ENCODE measurements at regions not wholly inside any gene's neighbourhood (a gene's known extent, or its start where the extent isn't known, plus 50 kb on each side); places are given as distances from the start of the nearest gene placed in this dataset.
"Not testable (repeated sequence)": the region's sequence is repeated elsewhere in the genome, so short reads cannot be mapped to it uniquely, and the experiment has no call there.

DNA sequence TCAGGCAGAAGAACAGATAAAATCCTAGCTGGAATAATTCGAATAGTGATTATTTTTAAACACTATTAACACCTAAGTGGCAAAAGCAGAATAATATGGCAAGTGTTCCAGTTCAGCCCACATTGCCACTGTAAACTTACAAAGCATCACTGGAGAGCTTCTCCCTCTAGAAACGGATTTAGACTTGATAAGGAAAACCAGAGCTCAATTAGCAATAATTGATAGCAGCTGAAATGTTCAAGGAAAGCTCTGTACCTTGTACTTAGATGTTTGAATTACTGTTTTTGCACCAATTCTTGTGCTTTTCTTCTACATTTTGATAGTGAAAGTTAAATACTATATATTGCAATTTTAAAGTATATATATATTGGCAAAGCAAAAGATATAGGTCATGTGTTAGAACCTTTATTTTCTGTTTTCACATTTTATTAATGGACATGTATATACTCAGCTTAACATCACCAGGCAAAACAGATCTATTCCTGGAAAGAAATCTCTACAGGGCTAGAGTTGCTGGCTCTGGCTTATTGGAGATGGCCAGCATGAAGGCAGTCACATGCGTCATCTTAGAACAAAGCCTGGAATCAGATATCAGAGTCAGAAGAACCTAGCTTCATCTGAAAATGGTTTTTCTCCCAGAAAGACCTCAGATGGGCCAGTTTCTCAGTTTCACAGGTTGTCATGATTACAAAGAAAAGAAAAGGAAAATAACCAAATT, 149.1 kb upstream of the CTAGE1 start:
- DNase-seq (ENCODE audit: low read depth in 2 of 2) = no peak

DNA sequence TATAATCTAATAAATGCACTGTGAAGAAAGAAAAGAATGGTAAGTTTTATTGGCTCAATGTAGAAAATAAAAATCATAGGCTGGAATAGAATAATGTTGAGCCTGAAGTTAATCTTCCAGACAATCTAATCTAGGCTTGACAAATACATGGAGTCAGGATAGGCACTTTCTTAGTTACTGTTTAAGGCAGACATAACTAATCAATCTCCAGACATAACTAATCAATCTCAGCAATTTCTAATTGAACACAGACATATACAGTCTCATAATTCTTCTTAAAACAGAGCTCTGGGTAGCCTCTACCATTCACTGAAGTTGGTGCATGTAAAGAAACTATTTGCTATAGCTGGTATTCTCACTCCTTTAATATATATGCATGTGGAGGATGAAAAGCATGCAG, 150.1 kb upstream of the CTAGE1 start:
- DNase-seq (ENCODE audit: low read depth in 2 of 2) = no peak

DNA sequence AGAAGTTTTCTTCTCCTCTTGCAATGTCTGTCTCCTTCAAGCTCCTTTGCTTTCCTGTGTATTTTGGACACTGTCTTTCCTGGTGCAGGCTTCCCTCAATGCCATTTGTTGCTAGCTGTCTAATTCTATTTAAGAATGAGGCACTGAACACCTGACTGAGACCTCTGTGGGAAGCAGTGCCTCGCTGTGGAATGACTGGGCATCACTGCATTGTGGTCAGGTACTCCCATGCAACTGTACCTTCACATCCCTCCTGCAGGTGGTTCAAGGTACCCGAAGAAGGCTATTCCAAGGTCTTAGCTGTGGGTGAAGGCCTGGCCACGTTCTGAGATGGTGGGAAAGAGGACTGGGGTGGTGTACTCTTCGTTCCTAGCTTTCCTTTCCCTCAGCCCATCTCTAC, 152.8 kb upstream of the CTAGE1 start:
- no peak for DNase-seq (ENCODE audit: low read depth in 2 of 2)

DNA sequence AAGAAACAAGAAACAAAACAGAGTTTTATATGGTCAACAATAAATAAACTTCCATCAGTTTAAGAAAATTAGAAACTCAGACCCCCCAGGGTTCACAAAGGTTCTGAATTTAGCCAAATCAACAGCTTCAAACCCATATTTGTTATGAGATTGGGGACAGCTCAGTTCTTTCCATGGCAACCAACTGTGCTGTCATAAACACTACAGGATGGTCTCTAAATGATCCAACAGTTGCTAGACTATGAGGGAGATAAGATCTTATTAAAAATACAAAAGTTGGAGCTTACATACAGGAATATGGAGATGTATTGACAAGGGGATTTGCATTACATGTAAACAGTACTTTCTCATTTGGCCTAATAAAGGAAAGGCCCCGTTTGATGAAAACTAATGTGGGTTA, 154.6 kb upstream of the CTAGE1 start:
- DNase-seq (ENCODE audit: low read depth in 2 of 2) = no peak

DNA sequence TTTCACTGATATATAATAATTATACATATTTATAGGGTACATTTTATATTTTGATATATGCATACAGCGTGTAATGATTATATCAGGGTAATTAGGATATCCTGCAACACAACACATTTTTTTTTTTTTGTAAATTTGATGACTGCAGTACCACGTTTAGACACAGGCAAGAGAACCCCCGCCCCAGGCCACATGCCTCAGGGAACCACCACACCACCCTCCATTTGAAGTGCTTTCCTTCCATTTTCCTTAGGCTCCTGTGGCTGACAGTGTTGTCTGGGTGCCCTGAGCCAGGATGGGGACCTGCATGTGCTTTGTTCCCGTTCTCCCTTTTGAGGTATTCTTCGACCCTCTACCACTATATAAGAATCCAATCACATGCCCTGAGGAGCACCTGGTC, 161.6 kb upstream of the CTAGE1 start:
- no peak for DNase-seq (ENCODE audit: low read depth in 2 of 2)

DNA sequence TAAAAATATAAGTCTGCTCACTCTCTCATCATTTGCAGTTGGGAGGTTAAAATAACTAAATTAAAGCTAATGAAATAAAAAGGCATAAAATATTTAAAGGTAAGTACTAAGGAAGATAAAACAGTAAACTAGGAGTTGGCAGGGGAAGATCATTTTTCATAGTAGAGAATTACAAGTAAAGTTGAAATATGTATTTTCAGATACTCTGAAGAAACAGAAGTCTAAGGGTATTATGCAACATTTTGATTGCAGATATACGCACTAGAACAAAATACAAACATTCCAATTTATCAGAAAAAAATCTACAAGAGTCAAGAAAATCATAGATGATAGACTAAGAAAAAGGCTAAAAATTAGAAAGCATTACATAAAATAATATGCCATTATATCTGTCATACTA, 167.6 kb upstream of the CTAGE1 start:
- DNase-seq (ENCODE audit: low read depth in 2 of 2) = no peak

DNA sequence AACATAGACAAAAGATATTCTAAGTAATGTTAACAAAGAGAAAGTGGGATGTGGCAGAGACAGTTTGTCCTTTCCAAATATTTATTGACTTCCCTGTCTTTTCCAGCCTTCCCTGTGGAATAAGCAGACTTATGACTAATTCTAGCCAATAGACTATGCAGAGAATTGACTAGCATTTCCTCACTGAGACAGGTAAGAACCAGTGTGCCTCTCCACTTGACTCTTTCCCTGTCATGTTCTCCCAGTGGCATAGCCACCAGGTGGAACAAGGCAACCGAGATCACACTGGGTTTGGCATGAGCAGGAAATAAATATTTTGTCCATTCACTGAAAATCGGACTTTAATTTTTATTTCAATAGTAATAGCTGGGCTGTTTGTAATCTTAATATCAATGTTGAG, 168.1 kb upstream of the CTAGE1 start:
- no peak for DNase-seq (ENCODE audit: low read depth in 2 of 2)

DNA sequence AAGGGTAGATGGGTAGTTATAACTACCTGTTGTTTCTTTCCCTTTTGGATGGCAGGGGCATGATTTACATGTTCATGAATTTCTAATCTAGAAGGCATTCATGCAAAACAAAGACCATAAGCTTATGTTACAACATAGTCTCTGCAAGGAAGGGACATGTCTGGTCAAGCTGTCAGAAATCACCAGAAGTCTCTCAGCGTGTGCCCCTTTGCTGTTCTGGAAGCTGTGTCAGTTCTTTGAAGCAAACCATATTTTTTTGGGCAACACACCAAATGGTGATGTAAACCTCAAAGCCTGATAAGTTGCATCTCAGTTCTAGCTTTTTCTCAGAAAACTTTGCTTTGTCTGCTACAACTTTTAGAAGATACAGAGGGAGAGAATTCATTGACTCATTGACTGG, 173.5 kb upstream of the CTAGE1 start:
- DNase-seq (ENCODE audit: low read depth in 2 of 2) = no peak

DNA sequence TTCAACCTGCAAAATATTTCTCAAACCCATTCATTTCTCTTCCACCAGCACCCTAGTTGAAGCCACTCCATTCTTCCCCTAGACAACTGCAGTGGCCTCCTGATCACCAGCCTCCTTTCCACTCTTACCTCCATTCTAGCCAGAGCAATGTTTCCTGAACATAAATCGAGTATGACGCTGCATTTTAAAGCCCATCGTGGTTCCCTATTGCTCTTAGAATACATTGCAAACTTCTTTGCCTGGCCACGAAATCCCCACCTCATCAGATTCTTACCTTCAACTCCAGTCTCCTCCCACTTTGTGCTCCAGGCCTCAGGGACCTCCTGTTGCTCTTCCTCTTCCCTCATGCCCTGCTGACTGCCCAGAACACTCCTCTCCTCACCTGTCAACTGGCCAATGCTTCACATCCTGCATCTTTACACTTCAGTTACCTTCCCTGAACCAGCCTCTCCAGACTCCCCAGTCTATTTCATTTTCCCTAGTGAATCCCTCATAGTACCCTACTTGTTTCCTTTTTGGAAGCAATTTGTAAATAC, 176.5 kb upstream of the CTAGE1 start:
- no peak for DNase-seq (ENCODE audit: low read depth in 2 of 2)

DNA sequence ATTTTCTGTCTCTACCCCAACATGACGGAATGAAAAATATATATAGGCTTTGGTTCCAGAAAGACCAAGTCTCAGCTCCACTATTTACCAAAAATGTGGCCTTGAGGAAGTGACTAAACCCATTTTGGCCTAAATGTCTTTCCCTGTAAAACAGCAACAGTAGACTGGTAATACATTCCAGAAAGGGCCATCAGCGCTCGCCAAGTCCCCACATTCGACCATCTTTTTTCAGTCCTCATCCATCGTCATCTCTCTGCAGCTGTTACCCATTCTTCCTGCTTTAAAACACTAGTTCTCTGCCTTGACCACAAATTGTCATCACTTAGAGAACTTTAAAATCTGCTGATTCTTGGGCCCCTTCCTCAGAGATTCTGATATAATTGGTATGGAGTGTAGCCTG, 183.8 kb upstream of the CTAGE1 start:
- DNase-seq (ENCODE audit: low read depth in 2 of 2) = no peak

DNA sequence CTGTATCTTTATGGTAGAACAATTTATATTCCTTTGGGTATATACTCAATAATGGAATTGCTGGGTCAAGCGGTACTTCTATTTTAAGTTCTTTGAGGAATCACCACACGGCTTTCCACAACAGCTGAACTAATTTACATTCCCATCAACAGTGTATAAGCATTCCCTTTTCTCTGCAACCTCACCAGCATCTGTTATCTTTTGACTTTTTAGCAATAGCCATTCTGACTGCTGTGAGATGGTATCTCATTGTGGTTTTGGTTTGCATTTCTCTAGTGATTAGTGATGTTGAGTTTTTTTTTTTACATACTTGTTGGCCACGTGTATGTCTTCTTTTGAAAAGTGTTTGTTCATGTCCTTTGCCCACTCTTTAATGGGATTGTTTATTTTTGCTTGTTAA, 184.7 kb upstream of the CTAGE1 start:
- not testable (repeated sequence) for DNase-seq (ENCODE audit: low read depth in 2 of 2)

DNA sequence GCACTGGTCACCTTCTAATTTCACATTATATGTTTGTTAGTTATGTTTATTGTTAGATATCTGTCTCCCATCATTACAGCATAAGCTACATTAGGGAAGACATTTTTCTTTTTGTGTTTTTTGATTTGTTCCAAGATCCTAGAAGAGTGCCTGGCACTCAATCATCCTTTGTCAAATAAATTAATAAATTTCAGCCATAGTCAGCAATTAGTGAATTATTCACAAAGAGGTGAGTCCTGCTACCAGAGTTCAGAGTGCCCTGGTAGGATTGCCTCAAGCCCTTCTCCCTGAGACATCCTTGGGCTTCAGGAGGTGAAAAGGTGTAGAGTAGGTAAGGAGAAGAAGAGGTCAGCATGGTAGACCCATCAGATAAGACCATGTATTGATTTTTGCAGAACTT, 186.2 kb upstream of the CTAGE1 start:
- no peak for DNase-seq (ENCODE audit: low read depth in 2 of 2)

DNA sequence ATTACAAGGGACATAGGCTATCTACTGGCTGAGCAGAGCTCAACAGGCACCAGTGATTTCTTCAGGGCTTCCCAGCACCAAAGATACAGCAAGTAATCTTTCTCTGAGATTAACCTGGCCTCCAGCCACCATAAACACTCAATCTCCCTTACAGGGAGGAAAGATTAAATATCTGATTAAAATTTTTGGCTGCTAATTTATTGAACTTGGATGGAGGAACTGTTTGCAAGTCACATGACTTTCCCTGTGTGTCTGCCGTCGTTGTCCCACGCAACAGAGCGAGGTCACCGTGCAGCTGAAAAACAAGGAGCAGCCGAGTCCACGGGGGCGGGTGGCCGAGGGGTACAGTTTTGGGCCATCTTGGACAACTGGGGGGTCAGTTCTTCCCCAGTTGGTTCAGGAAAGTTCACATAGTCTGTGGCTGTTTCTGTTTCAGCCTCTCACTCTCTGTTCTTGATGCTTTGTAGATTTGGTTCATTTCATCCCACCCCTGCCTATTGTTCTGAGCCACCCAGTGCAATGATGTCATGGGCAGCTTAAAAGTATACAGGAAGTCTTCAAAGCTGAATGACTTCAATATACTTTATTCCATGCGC, 186.8 kb upstream of the CTAGE1 start:
- DNase-seq (ENCODE audit: low read depth in 2 of 2) = no peak

DNA sequence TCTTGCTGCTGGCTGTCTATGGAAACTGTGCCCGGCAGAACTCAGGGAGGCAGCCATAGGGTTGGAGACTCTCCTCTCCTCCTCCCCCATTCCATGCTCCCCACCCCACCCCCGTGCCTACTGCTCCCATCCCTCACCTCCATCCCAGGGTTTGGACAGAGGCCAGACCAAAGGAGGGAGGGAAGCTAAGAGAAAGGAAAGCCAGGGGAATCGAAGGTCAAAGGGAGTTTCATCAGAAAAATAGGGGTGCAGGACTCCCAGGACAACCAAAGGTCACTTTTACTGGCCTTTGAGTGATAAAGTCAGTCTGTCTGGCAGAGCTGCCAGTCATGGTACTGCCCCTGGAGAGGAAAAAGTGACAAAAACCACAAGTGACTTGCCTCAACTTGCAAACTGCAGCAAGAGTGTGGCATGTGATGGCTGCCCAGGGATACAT, 187.3 kb upstream of the CTAGE1 start:
- DNase-seq (ENCODE audit: low read depth in 2 of 2) = no peak

DNA sequence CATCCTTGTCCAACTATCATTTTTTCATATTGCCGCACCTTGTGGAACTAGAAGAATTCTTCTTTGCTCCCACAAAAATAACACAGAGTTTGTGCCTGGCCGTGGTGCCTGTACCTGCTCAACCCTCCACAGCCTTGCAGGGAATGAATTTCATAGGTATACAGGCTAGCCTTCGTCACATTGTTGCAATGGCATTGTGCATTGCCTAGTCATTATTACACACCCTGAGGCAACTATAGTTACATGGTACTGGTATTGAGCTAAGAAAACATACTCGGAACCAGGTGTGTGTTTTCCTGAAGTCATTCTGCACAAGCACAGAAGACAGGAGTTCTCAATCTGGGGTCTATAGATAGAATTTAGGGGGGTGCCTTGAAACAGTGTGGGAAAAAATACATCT, 188.0 kb upstream of the CTAGE1 start:
- DNase-seq (ENCODE audit: low read depth in 2 of 2) = no peak

DNA sequence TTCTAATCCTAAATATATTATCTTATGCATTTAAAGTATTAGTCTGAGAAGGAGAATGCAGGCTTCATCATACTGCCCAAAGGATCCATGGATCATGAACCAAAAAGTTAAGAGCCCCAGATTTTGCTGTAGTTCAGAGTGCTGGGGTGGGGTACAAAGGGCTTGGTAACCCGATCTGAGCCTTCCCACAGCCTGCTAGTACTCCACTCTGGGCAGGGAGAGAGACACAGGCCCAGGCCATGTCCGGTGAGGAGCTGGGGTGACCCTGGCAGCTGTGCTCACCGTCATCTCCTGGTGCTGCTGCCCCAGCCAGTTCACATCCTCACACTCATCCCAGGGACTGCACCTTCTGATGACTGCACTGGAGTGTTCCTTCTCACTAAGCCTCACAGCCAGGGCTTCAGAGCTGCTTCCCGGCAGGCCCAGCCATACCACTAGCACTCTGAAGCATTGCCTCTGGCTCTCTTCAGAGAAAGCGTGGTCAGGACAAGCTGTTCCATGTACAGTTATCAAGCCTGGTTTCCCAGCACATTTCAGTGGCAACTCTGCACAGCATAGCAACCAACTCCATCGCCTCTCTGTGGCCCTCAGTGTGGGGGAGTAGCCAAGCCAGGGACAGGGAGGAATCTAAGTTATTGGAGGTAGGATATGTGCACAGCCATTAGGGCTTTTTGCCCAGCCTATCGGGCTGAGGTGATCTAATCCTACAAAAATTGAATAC, 189.0 kb upstream of the CTAGE1 start:
- peak in 1 of 2 experiments; percentile 16 for DNase-seq (ENCODE audit: low read depth in 2 of 2)

DNA sequence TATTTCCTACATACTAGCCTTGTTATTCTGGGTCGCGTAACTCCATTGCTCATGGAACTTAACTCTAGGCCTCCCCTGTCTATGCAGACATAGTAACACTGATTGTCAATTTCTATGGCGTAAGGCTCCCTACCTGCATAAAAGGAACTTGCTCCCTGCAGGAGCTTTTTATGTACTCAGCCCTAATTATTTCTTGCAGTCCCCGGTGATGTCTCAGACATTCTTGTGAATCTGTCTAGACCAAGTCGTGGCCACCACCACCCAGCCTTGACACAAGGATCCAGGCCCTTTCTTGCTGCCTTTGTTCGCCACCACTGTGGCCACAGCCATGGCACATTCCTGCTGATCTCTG, 189.5 kb upstream of the CTAGE1 start:
- no peak for DNase-seq (ENCODE audit: low read depth in 2 of 2)

DNA sequence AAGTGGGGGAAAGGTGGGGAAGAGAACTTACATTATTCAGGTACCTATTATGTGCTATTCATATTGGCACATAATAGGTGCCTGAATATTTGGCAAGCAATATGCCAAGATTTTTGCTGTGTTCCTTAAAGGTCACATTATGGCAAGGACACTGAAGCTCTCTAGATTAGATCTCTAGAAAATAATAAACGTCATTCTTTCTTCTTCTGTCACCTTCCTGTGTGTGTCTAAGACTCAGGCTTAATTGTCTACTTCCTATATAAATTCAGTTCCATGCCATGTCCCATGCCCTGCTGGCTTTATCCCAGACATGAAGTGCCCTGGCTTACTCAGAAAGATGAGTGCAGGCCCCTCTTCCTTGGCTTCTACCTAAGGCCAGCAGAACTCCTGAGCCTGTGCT, 191.1 kb upstream of the CTAGE1 start:
- DNase-seq (ENCODE audit: low read depth in 2 of 2) = no peak

DNA sequence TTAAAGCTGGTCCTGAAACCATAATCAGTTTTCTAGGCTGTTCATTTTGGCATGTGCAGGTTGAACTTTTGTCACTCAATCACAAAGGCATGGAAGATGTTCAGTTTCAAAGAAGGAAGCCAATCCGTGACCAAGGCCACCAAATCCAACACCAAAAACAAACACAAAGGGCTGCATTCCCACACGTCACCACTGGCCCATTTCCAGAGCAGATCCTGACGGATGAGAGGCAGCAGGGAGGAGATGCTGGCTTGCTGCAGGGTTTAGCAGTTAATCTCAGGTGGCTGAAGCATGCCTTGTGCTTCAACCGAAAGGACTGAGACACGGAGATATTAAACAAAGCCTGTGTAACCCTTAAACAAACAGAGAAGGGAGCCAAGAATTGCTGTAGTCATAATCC, 191.9 kb upstream of the CTAGE1 start:
- no peak for DNase-seq (ENCODE audit: low read depth in 2 of 2)

DNA sequence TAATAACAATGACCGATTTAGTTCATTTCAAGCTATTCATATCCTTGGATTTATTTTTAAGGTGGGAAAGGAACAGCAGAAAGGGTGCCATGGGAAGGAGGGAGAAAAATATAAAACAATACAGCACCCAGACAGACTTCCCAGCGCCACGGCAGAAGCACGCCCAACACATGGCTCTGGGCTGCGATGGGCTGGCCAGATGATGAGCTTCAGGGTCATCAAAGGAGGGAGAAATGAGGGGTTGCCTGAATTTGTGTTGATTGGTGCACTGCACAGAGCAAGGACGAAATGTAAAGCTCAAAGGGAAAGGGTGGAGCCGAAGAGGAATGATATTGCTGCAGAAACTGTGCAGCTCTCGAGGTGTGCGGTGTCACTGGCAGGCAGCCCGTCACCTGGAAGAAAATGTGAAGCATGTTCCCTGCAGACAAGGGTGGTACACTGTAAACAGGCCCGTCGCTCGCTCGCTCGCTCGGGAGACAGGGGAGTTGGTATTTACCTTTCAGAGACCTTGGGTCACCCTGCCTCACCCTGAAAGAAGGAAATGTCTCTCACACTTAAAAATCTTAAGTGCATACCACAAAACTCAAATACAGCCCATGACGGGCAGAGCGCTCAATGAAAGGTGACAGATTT, 195.5 kb upstream of the CTAGE1 start:
- DNase-seq (ENCODE audit: low read depth in 2 of 2) = no peak

DNA sequence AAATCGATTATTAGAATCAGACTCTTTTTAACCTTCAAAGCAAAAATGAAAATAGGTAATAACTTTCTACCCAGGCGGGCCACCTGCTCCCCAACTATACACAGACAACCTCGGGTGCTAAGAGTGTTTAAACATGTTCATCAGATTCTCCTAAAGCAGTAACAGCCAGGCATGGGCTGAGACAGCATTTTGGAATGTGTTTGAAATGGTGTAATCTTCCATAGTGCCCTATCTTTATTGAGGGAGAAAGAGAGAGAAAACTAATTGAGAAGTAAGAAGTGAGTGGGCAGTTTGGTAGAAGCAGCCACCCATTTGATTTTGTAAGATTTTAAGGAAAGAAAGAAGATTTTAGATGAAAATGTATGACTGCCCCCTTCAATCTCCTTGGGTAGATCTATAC, 196.1 kb upstream of the CTAGE1 start:
- no peak for DNase-seq (ENCODE audit: low read depth in 2 of 2)

DNA sequence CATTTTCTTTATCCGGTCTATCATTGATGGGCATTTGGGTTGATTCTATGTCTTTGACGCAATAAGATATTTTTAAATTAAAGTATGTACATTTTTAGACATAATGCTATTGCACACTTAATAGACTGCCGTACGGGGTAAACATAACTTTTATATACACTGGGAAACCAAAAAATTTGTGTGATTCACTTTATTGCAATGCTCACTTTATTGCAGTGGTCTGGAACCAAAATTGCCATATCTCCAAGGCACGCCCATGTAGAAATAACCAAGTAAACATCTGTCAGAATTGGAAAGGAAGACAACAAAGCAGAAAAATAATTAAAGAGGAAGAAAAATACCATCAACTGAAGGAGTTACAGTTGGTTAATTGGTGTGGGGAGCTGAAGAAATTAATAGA, 205.8 kb upstream of the CTAGE1 start:
- no peak for DNase-seq (ENCODE audit: low read depth in 2 of 2)

DNA sequence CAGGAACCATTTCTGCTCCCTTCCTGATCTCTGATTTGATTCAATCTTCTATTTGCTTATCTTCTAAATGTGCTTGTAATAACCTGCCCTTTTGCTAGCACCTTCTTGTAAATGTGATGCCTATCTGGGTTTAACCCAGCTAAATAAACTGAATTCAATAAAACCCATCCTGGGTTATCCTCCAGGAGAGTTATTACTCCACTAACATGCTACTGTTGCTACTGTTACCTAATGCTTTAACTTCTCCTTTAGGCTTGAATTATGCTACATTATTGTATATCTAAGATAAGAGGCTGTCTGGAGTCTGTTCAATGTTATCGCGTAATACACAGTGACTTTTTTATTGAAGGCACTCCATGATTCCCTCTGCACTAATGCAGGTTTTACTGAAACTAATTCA, 206.5 kb upstream of the CTAGE1 start:
- no peak for DNase-seq (ENCODE audit: low read depth in 2 of 2)
